WTC11 (cell line): ENCODE measurements at regions not wholly inside any gene's neighbourhood (a gene's known extent, or its start where the extent isn't known, plus 50 kb on each side); places are given as distances from the start of the nearest gene placed in this dataset.

ENCODE experiments used
- ATAC-seq: fragments of 200-7000 bp; cut with Tn5 transposase; 2 replicates; pipeline ENCODE4 v1.10.0; 2021; ENCODE audit warnings: mild to moderate bottlenecking, moderate library complexity
- CTCF ChIA-PET: fragments of 300-600 bp; sonication (Branson Sonifier 250); formaldehyde crosslinking; loops from one replicate; lab custom pipeline; 2021; ENCODE audit warnings: antibody characterized with exemption; lab: Charles Lee
- POLR2A ChIA-PET: fragments of 350-600 bp; sonication (Branson Sonifier 250); formaldehyde crosslinking; loops from one replicate; lab custom pipeline; 2021; ENCODE audit warnings: antibody characterized with exemption; lab: Charles Lee
- DNase-seq: peaks from one replicate; pipeline ENCODE4 v3.0.0; 2021; ENCODE audit warnings: low spot score
- H3K27ac Mint-ChIP-seq: 2 replicates; pipeline ENCODE4 v1.8.0; 2021; ENCODE audit warnings: mixed read lengths
- H3K27me3 Mint-ChIP-seq: 2 replicates; pipeline ENCODE4 v1.8.0; 2021; ENCODE audit warnings: low read depth, mild to moderate bottlenecking, moderate library complexity, mixed read lengths
- H3K36me3 Mint-ChIP-seq: 2 replicates; pipeline ENCODE4 v1.8.0; 2021; ENCODE audit warnings: mixed read lengths
- H3K4me1 Mint-ChIP-seq: 2 replicates; pipeline ENCODE4 v1.8.0; 2022; ENCODE audit warnings: mixed read lengths
- H3K4me3 Mint-ChIP-seq: 2 replicates; pipeline ENCODE4 v1.8.0; 2021; ENCODE audit warnings: mild to moderate bottlenecking, moderate library complexity, mixed read lengths
- H3K9me3 Mint-ChIP-seq: 2 replicates; pipeline ENCODE4 v1.8.0; 2021; ENCODE audit warnings: mixed read lengths
- AR ChIP-seq: fragments of 250-450 bp; sonication (Bioruptor Pico); IDR thresholded peaks from 2 replicates; pipeline ENCODE4 v1.9.0; 2021; ENCODE audit warnings: mild to moderate bottlenecking
- CDX4 ChIP-seq: fragments of 250-450 bp; sonication (Bioruptor Pico); IDR thresholded peaks from 2 replicates; pipeline ENCODE4 v1.9.0; 2021; ENCODE audit warnings: moderate library complexity, mild to moderate bottlenecking, inconsistent platforms, borderline replicate concordance
- CREM ChIP-seq: sonication (generic); formaldehyde crosslinking; IDR thresholded peaks from 2 replicates; pipeline ENCODE4 v1.8.1; 2022; ENCODE audit warnings: mild to moderate bottlenecking, missing genetic modification reagents, moderate library complexity
- E2F4 ChIP-seq: sonication (generic); formaldehyde crosslinking; IDR thresholded peaks from 2 replicates; pipeline ENCODE4 v1.8.1; 2022; ENCODE audit warnings: low read depth, mild to moderate bottlenecking, moderate library complexity, missing genetic modification reagents, borderline replicate concordance
- E2F5 ChIP-seq: sonication (generic); formaldehyde crosslinking; IDR thresholded peaks from 2 replicates; pipeline ENCODE4 v1.8.1; 2022; ENCODE audit warnings: mild to moderate bottlenecking, moderate library complexity, missing genetic modification reagents
- FOXP1 ChIP-seq: sonication (generic); formaldehyde crosslinking; IDR thresholded peaks from 2 replicates; pipeline ENCODE4 v1.8.0; 2022; ENCODE audit warnings: missing genetic modification reagents, mild to moderate bottlenecking, moderate library complexity, borderline replicate concordance
- FOXP4 ChIP-seq: sonication (generic); formaldehyde crosslinking; IDR thresholded peaks from 2 replicates; pipeline ENCODE4 v1.8.0; 2022; ENCODE audit warnings: mild to moderate bottlenecking, missing genetic modification reagents
- HMGA2 ChIP-seq: fragments of 250-450 bp; sonication (Bioruptor Pico); IDR thresholded peaks from 2 replicates; pipeline ENCODE4 v1.4.0; 2021; ENCODE audit warnings: mild to moderate bottlenecking, moderate library complexity
- MLX ChIP-seq: sonication (generic); formaldehyde crosslinking; IDR thresholded peaks from 2 replicates; pipeline ENCODE4 v1.8.1; 2023; ENCODE audit warnings: mild to moderate bottlenecking, missing genetic modification reagents, moderate library complexity
- PRDM15 ChIP-seq: sonication (generic); formaldehyde crosslinking; IDR thresholded peaks from 2 replicates; pipeline ENCODE4 v1.8.0; 2022; ENCODE audit warnings: missing genetic modification reagents
- STAT6 ChIP-seq: sonication (generic); formaldehyde crosslinking; conservative IDR thresholded peaks from 2 replicates; pipeline ENCODE4 v1.8.1; 2023; ENCODE audit warnings: mild to moderate bottlenecking, low read depth, missing genetic modification reagents, moderate library complexity
- ZBTB43 ChIP-seq: sonication (generic); formaldehyde crosslinking; IDR thresholded peaks from 2 replicates; pipeline ENCODE4 v1.8.1; 2023; ENCODE audit warnings: mild to moderate bottlenecking, missing genetic modification reagents
- ZMAT4 ChIP-seq: fragments of 250-450 bp; sonication (Bioruptor Pico); IDR thresholded peaks from 2 replicates; pipeline ENCODE4 v1.9.0; 2021; ENCODE audit warnings: mild to moderate bottlenecking
- ZNF317 ChIP-seq: sonication (generic); formaldehyde crosslinking; IDR thresholded peaks from 2 replicates; pipeline ENCODE4 v1.8.1; 2023; ENCODE audit warnings: low read depth, mild to moderate bottlenecking, moderate library complexity, missing genetic modification reagents, borderline replicate concordance

- ChIA-PET POLR2A (no interaction called here), CTCF (no interaction called here)
- Mint-ChIP-seq H3K36me3 (peaks cover 19% of the 10 kb centered on the region), H3K4me3 (no peak overlapping the region), H3K9me3 (peaks cover 39% of the 10 kb centered on the region), H3K27me3 (no peaks in the 10 kb centered on the region), H3K4me1 (no peaks in the 10 kb centered on the region), H3K27ac (no peak overlapping the region)
- DNase-seq (no peak), ATAC-seq (no peak)
- TF ChIP-seq ZMAT4 (CRISPR knock-in tag): no peak
- no peak for TF ChIP-seq E2F4 (CRISPR knock-in tag)
- no peak for TF ChIP-seq FOXP1 (CRISPR knock-in tag)
- no peak for TF ChIP-seq FOXP4 (CRISPR knock-in tag)
- TF ChIP-seq ZBTB43: no peak
- TF ChIP-seq CDX4 (CRISPR knock-in tag): no peak
- TF ChIP-seq AR (CRISPR knock-in tag): no peak
- no peak for TF ChIP-seq CREM
- no peak for TF ChIP-seq HMGA2 (CRISPR knock-in tag)
- no peak for TF ChIP-seq PRDM15 (CRISPR knock-in tag)
- no peak for TF ChIP-seq STAT6 (CRISPR knock-in tag)
- no peak for TF ChIP-seq E2F5 (CRISPR knock-in tag)
- no peak for TF ChIP-seq ZNF317 (CRISPR knock-in tag)
- no peak for TF ChIP-seq MLX
- TF ChIP-seq, all 79 proteins: peak for 0
These were observed 313.9 kb upstream of the SPANXN4 start for GRCh38 chrX:142711796-142712290.
